B cell (primary cell): ENCODE measurements at regions not wholly inside any gene's neighbourhood (a gene's known extent, or its start where the extent isn't known, plus 50 kb on each side); places are given as distances from the start of the nearest gene placed in this dataset.

Experiments used
- ATAC-seq: fragments of 200-7000 bp; cut with Tn5 transposase; one replicate; pipeline ENCODE4 v1.10.0; 2021; ENCODE audit warnings: low read depth, mild to moderate bottlenecking, moderate number of reproducible peaks, moderate library complexity
- CTCF ChIA-PET: fragments of 350-600 bp; sonication (Branson Sonifier 250); formaldehyde crosslinking; loops from one replicate; lab custom pipeline; 2021; ENCODE audit warnings: antibody characterized with exemption, inconsistent platforms; lab: Charles Lee
- POLR2A ChIA-PET: fragments of 350-600 bp; sonication (Branson Sonifier 250); formaldehyde crosslinking; loops from one replicate; lab custom pipeline; 2021; ENCODE audit warnings: antibody characterized with exemption; lab: Charles Lee
- DNase-seq: peaks from one replicate; pipeline ENCODE4 v3.0.0; 2013
- H2AFZ ChIP-seq: 2 replicates; pipeline ENCODE4 v1.6.1; 2012; ENCODE audit warnings: mild to moderate bottlenecking, low read depth, low read length; ENCODE audit not compliant: insufficient read depth, poor library complexity, severe bottlenecking
- H3K27ac ChIP-seq, 2 donors: 1 replicate in 1 of 2; 2 replicates in 1 of 2; pipeline ENCODE4 v1.5.1; 2012 to 2013; ENCODE audit warnings: low read length in 2 of 2, mild to moderate bottlenecking in 2 of 2, moderate library complexity in 1 of 2
- H3K27me3 ChIP-seq, 4 experiments: fragments of 200-600 bp in 1 of 4; sonication (generic) in 1 of 4; replicated peaks in 1 of 4; 1 replicate in 2 of 4; 2 replicates in 2 of 4; pipeline versions ENCODE4 v1.6.1 to v1.7.0; 2013 to 2016; ENCODE audit warnings: low read length in 3 of 4, mild to moderate bottlenecking in 2 of 4, mixed read lengths in 1 of 4, moderate library complexity in 1 of 4; ENCODE audit not compliant: insufficient read depth in 4 of 4, control insufficient read depth in 3 of 4; ENCODE audit errors: control extremely low read depth in 1 of 4
- H3K36me3 ChIP-seq, 2 experiments: replicated peaks in 1 of 2; 1 replicate in 1 of 2; 2 replicates in 1 of 2; pipeline versions ENCODE4 v1.6.1 to v1.7.1; 2013; ENCODE audit warnings: low read length in 1 of 2; ENCODE audit not compliant: insufficient read depth in 2 of 2, control insufficient read depth in 1 of 2; ENCODE audit errors: control extremely low read depth in 1 of 2, extremely low read depth in 1 of 2
- H3K4me1 ChIP-seq, 2 donors: fragments of 200-600 bp in 1 of 2; sonication (generic) in 1 of 2; 1 replicate in 1 of 2; 2 replicates in 1 of 2; pipeline versions ENCODE4 v1.5.1 to v1.6.1; 2013 to 2017; ENCODE audit warnings: low read length in 2 of 2; ENCODE audit not compliant: control insufficient read depth in 2 of 2, insufficient read depth in 2 of 2
- H3K4me2 ChIP-seq: replicated peaks from 2 replicates; pipeline ENCODE3; 2012; ENCODE audit warnings: mild to moderate bottlenecking, low read depth, low read length; ENCODE audit not compliant: poor library complexity, severe bottlenecking
- H3K4me3 ChIP-seq, 5 experiments: fragments of 200-600 bp in 1 of 5; sonication (generic) in 1 of 5; 1 replicate in 3 of 5; 2 replicates in 2 of 5; pipeline versions ENCODE4 v1.5.1 to v1.7.0; 2011 to 2016; ENCODE audit warnings: low read length in 4 of 5, mild to moderate bottlenecking in 4 of 5, low read depth in 2 of 5, control low read depth in 1 of 5, moderate library complexity in 1 of 5; ENCODE audit not compliant: insufficient read depth in 1 of 5; ENCODE audit errors: control extremely low read depth in 1 of 5, extremely low read depth in 1 of 5
- H3K79me2 ChIP-seq: fragments of 200-600 bp; sonication (generic); one replicate; pipeline ENCODE4 v1.6.0; 2016; ENCODE audit warnings: low read length; ENCODE audit not compliant: control insufficient read depth, insufficient read depth
- H3K9ac ChIP-seq: fragments of 200-600 bp; sonication (generic); 2 replicates; pipeline ENCODE4 v1.6.1; 2017; ENCODE audit warnings: mild to moderate bottlenecking, low read length, moderate library complexity
- H3K9me3 ChIP-seq, 3 donors: one replicate each; pipeline versions ENCODE4 v1.6.1 to v1.7.1; 2013; ENCODE audit warnings: low read length in 2 of 3; ENCODE audit not compliant: control insufficient read depth in 2 of 3, insufficient read depth in 1 of 3; ENCODE audit errors: control extremely low read depth in 1 of 3
- H4K20me1 ChIP-seq: 2 replicates; pipeline ENCODE4 v1.6.0; 2012; ENCODE audit warnings: mild to moderate bottlenecking, low read length; ENCODE audit not compliant: insufficient read depth, control insufficient read depth, poor library complexity, severe bottlenecking
- H3K27ac Mint-ChIP-seq: one replicate; pipeline ENCODE4 v1.8.0; 2021; ENCODE audit warnings: mixed read lengths
- H3K27me3 Mint-ChIP-seq: one replicate; pipeline ENCODE4 v1.8.0; 2021; ENCODE audit warnings: mixed read lengths
- H3K4me1 Mint-ChIP-seq: one replicate; pipeline ENCODE4 v1.8.0; 2021; ENCODE audit warnings: mixed read lengths
- H3K4me3 Mint-ChIP-seq: one replicate; pipeline ENCODE4 v1.8.0; 2021; ENCODE audit warnings: mixed read lengths
- H3K9me3 Mint-ChIP-seq: one replicate; pipeline ENCODE4 v1.8.0; 2022; ENCODE audit warnings: mixed read lengths; ENCODE audit not compliant: insufficient read depth
- CTCF ChIP-seq: fragments of 200-600 bp; IDR thresholded peaks from one replicate; pipeline ENCODE4 v1.8.0; 2022; ENCODE audit warnings: antibody characterized with exemption, mild to moderate bottlenecking
- EZH2 ChIP-seq: IDR thresholded peaks from 2 replicates; pipeline ENCODE4 v1.6.1; 2012; ENCODE audit warnings: borderline replicate concordance, low read depth, mild to moderate bottlenecking, moderate library complexity, low read length; ENCODE audit not compliant: insufficient read depth, poor library complexity, severe bottlenecking
- WGBS: methylation state at CpG from one replicate; pipeline ENCODE4 v1.1.5; 2013; ENCODE audit warnings: missing lambda C conversion rate; ENCODE audit not compliant: insufficient coverage; 5-methylcytosine and 5-hydroxymethylcytosine counted together
- intact Hi-C: fragments of 100-400 bp; cut with micrococcal nuclease; formaldehyde crosslinking; loops from one replicate; pipeline ENCODE4 v1.10.0; 2022

- ATAC-seq: no peak
Observed at GRCh38 chr10:16234916-16235315, 201.9 kb upstream of the PTER start.

GRCh38 chr10:16242446-16242845 lies 194.4 kb upstream of the PTER start:
- no peaks in the 10 kb centered on the region for H3K27me3 Mint-ChIP-seq
- H3K4me3 Mint-ChIP-seq: no peak overlapping the region
- no peak overlapping the region for H3K4me3 ChIP-seq
- no peak overlapping the region for H3K4me2 ChIP-seq
- CTCF ChIA-PET: no interaction called here
- no peaks in the 10 kb centered on the region for H3K4me1 Mint-ChIP-seq
- intact Hi-C loops: no loop called here
- no peaks in the 10 kb centered on the region for H3K36me3 ChIP-seq
- H3K4me1 ChIP-seq: no peaks in the 10 kb centered on the region
- H3K9ac ChIP-seq: no peak overlapping the region
- no peaks in the 10 kb centered on the region for H3K9me3 Mint-ChIP-seq
- H3K79me2 ChIP-seq: no peaks in the 10 kb centered on the region
- H2AFZ ChIP-seq: no peak overlapping the region
- no peak overlapping the region for H3K27ac ChIP-seq
- no peaks in the 10 kb centered on the region for H4K20me1 ChIP-seq
- POLR2A ChIA-PET: no interaction called here
- H3K27ac Mint-ChIP-seq: no peak overlapping the region
- WGBS: 89% methylated on average over 2 of the region's 3 CpGs
- DNase-seq (no peak), ATAC-seq (no peak)
- no peaks in the 10 kb centered on the region for H3K27me3 ChIP-seq
- TF ChIP-seq EZH2 (no peak), CTCF (no peak)
- peaks cover 0 to 3% (median 0%) of the 10 kb centered on the region in 3 donors for H3K9me3 ChIP-seq

More at GRCh38 chr10:16234916-16235315, 201.9 kb upstream of the PTER start:
- Histone ChIP-seq H3K9me3 (peaks cover 0 to 4% (median 0%) of the 10 kb centered on the region in 3 donors), H3K27me3 (no peaks in the 10 kb centered on the region), H3K9ac (no peak overlapping the region), H3K79me2 (no peaks in the 10 kb centered on the region), H3K4me2 (no peak overlapping the region), H3K4me3 (no peak overlapping the region), H3K36me3 (no peaks in the 10 kb centered on the region), H4K20me1 (no peaks in the 10 kb centered on the region), H3K4me1 (no peaks in the 10 kb centered on the region), H3K27ac (no peak overlapping the region), H2AFZ (no peak overlapping the region)
- H3K27me3 Mint-ChIP-seq: no peaks in the 10 kb centered on the region
- no peak for DNase-seq
- no peak overlapping the region for H3K27ac Mint-ChIP-seq
- CTCF ChIA-PET: no interaction called here
- no peaks in the 10 kb centered on the region for H3K4me1 Mint-ChIP-seq
- intact Hi-C loops: no loop called here
- H3K4me3 Mint-ChIP-seq: no peak overlapping the region
- 90% methylated on average over 2 of the region's 2 CpGs for WGBS
- POLR2A ChIA-PET: no interaction called here
- no peaks in the 10 kb centered on the region for H3K9me3 Mint-ChIP-seq
- TF ChIP-seq CTCF (no peak), EZH2 (no peak)
